Activated B cell treated with CpG ODN at 0.5 μM for 24 hours (primary cell): ENCODE measurements at regions not wholly inside any gene's neighbourhood (a gene's known extent, or its start where the extent isn't known, plus 50 kb on each side); places are given as distances from the start of the nearest gene placed in this dataset.

Experiments
- ATAC-seq: fragments of 200-7000 bp; cut with Tn5 transposase; one replicate; pipeline ENCODE4 v1.10.0; 2021; ENCODE audit warnings: low read depth, mild to moderate bottlenecking, moderate library complexity
- CTCF ChIA-PET: fragments of 350-600 bp; sonication (Branson Sonifier 250); formaldehyde crosslinking; loops from one replicate; lab custom pipeline; 2021; ENCODE audit warnings: antibody characterized with exemption; lab: Charles Lee
- POLR2A ChIA-PET: fragments of 350-600 bp; sonication (Branson Sonifier 250); formaldehyde crosslinking; loops from one replicate; lab custom pipeline; 2021; ENCODE audit warnings: antibody characterized with exemption; lab: Charles Lee
- DNase-seq: peaks from one replicate; pipeline ENCODE4 v3.0.0; 2022
- H3K27ac Mint-ChIP-seq: one replicate; pipeline ENCODE4 v1.8.0; 2020; ENCODE audit warnings: mixed read lengths
- H3K27me3 Mint-ChIP-seq: one replicate; pipeline ENCODE4 v1.8.0; 2021; ENCODE audit warnings: mixed read lengths
- H3K36me3 Mint-ChIP-seq: one replicate; pipeline ENCODE4 v1.8.0; 2021; ENCODE audit warnings: low read depth, mixed read lengths
- H3K4me1 Mint-ChIP-seq: one replicate; pipeline ENCODE4 v1.8.0; 2021; ENCODE audit warnings: mixed read lengths
- H3K4me3 Mint-ChIP-seq: one replicate; pipeline ENCODE4 v1.8.0; 2020; ENCODE audit warnings: mild to moderate bottlenecking, mixed read lengths
- H3K9me3 Mint-ChIP-seq: one replicate; pipeline ENCODE4 v1.8.0; 2020; ENCODE audit warnings: mixed read lengths
- intact Hi-C: fragments of 100-400 bp; cut with micrococcal nuclease; formaldehyde crosslinking; loops from one replicate; pipeline ENCODE4 v1.15.1; 2024
- TF ChIP-seq, protein P1 (sequence below): fragments of 200-600 bp; IDR thresholded peaks from one replicate; pipeline ENCODE4 v1.8.0; 2022; ENCODE audit warnings: antibody characterized with exemption, mild to moderate bottlenecking

- POLR2A ChIA-PET: no interaction called here
- peaks cover 18% of the 10 kb centered on the region for H3K9me3 Mint-ChIP-seq
- TF ChIP-seq, protein P1, sequence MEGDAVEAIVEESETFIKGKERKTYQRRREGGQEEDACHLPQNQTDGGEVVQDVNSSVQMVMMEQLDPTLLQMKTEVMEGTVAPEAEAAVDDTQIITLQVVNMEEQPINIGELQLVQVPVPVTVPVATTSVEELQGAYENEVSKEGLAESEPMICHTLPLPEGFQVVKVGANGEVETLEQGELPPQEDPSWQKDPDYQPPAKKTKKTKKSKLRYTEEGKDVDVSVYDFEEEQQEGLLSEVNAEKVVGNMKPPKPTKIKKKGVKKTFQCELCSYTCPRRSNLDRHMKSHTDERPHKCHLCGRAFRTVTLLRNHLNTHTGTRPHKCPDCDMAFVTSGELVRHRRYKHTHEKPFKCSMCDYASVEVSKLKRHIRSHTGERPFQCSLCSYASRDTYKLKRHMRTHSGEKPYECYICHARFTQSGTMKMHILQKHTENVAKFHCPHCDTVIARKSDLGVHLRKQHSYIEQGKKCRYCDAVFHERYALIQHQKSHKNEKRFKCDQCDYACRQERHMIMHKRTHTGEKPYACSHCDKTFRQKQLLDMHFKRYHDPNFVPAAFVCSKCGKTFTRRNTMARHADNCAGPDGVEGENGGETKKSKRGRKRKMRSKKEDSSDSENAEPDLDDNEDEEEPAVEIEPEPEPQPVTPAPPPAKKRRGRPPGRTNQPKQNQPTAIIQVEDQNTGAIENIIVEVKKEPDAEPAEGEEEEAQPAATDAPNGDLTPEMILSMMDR: no peak
- H3K27ac Mint-ChIP-seq: no peak overlapping the region
- ATAC-seq (no peak), DNase-seq (no peak)
- intact Hi-C loops: no loop called here
- no peaks in the 10 kb centered on the region for H3K4me1 Mint-ChIP-seq
- no peak overlapping the region for H3K4me3 Mint-ChIP-seq
- no peaks in the 10 kb centered on the region for H3K27me3 Mint-ChIP-seq
- no peaks in the 10 kb centered on the region for H3K36me3 Mint-ChIP-seq
- CTCF ChIA-PET: no interaction called here
Observed at GRCh38 chr2:123262856-123263255, 762.2 kb upstream of the CNTNAP5 start.

- ChIA-PET POLR2A (no interaction called here), CTCF (no interaction called here)
- TF ChIP-seq, protein P1: no peak
- Mint-ChIP-seq H3K9me3 (peaks cover 8% of the 10 kb centered on the region), H3K36me3 (no peaks in the 10 kb centered on the region), H3K4me3 (no peak overlapping the region), H3K27me3 (no peaks in the 10 kb centered on the region), H3K27ac (no peak overlapping the region), H3K4me1 (no peaks in the 10 kb centered on the region)
- DNase-seq: no peak
- no peak for ATAC-seq
- intact Hi-C loops: no loop called here
Observed at GRCh38 chr2:123283431-123283830, 741.7 kb upstream of the CNTNAP5 start.

- ATAC-seq (no peak), DNase-seq (no peak)
- TF ChIP-seq, protein P1: no peak
- Mint-ChIP-seq H3K27ac (no peak overlapping the region), H3K9me3 (peaks cover 2% of the 10 kb centered on the region), H3K36me3 (no peaks in the 10 kb centered on the region), H3K4me3 (no peak overlapping the region), H3K27me3 (no peaks in the 10 kb centered on the region), H3K4me1 (no peaks in the 10 kb centered on the region)
- ChIA-PET POLR2A (no interaction called here), CTCF (no interaction called here)
- intact Hi-C loops: no loop called here
Observed at GRCh38 chr2:123303731-123304130, 721.4 kb upstream of the CNTNAP5 start.
